Transverse colon (tissue), 4 donors: ENCODE measurements at regions not wholly inside any gene's neighbourhood (a gene's known extent, or its start where the extent isn't known, plus 50 kb on each side); places are given as distances from the start of the nearest gene placed in this dataset.

Experiments used
- CTCF ChIP-seq, 5 experiments: fragments of 200-600 bp in 3 of 5; fragments of 450-650 bp in 2 of 5; sonication (generic) in 3 of 5; IDR thresholded peaks; 1 replicate in 2 of 5; 2 replicates in 3 of 5; pipeline ENCODE4 v1.5.1; 2016 to 2017; ENCODE audit warnings: antibody characterized with exemption in 5 of 5, inconsistent platforms in 3 of 5, mild to moderate bottlenecking in 2 of 5, moderate library complexity in 1 of 5
- EP300 ChIP-seq: sonication (generic); formaldehyde crosslinking; IDR thresholded peaks from one replicate; pipeline ENCODE4 v1.6.1; 2017; ENCODE audit warnings: antibody characterized with exemption, low read depth
- POLR2A ChIP-seq: fragments of 450-650 bp; IDR thresholded peaks from one replicate; pipeline ENCODE4 v1.6.1; 2016; ENCODE audit warnings: antibody characterized with exemption, mild to moderate bottlenecking, moderate library complexity
- POLR2AphosphoS5 ChIP-seq, 3 donors: sonication (generic); formaldehyde crosslinking; IDR thresholded peaks; one replicate each; pipeline ENCODE4 v1.6.1; 2016; ENCODE audit warnings: antibody characterized with exemption in 3 of 3

- TF ChIP-seq CTCF (IDR thresholded peaks at IDR 0.05) (no peak), POLR2A (no peak), POLR2AphosphoS5 (IDR thresholded peaks at IDR 0.05) (no peak), EP300 (no peak)
Observed at GRCh38 chr3:178270838-178271237, 265.4 kb upstream of the KCNMB2 start.
